ENCODE measurements at regions not wholly inside any gene's neighbourhood (a gene's known extent, or its start where the extent isn't known, plus 50 kb on each side); places are given as distances from the start of the nearest gene placed in this dataset.

DNA sequence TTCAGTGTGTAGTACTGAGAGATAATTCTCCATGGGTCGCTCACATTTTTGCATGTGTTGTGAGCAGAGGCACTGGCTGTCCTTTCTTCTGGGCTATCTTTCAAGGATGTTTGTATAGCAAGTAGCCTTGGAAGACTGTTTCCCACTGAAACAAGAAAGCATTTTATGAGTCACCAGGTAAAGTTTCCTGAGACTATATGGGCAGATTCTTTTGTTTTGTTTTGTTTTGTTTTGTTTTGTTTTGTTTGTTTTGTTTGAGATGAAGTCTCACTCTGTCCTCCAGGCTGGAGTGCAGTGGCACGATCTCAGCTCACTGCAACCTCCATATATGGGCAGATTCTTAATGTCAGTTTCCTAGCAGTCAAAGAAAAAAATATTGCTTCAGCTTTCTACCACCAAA is 912.6 kb downstream of the TTLL7 start:
- TF ChIP-seq, protein P1, sequence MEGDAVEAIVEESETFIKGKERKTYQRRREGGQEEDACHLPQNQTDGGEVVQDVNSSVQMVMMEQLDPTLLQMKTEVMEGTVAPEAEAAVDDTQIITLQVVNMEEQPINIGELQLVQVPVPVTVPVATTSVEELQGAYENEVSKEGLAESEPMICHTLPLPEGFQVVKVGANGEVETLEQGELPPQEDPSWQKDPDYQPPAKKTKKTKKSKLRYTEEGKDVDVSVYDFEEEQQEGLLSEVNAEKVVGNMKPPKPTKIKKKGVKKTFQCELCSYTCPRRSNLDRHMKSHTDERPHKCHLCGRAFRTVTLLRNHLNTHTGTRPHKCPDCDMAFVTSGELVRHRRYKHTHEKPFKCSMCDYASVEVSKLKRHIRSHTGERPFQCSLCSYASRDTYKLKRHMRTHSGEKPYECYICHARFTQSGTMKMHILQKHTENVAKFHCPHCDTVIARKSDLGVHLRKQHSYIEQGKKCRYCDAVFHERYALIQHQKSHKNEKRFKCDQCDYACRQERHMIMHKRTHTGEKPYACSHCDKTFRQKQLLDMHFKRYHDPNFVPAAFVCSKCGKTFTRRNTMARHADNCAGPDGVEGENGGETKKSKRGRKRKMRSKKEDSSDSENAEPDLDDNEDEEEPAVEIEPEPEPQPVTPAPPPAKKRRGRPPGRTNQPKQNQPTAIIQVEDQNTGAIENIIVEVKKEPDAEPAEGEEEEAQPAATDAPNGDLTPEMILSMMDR (IDR thresholded peaks at IDR 0.05): no peak
- TF ChIP-seq POLR2A (IDR thresholded peaks at IDR 0.05): no peak
